Tibial artery (tissue), 4 donors: ENCODE measurements at regions not wholly inside any gene's neighbourhood (a gene's known extent, or its start where the extent isn't known, plus 50 kb on each side); places are given as distances from the start of the nearest gene placed in this dataset.

ENCODE experiments used
- DNase-seq, 2 donors: peaks; one replicate each; pipeline ENCODE4 v3.0.0-alpha.2; 2019
- H3K27ac ChIP-seq, 2 donors: fragments of 200-600 bp; sonication (generic) in 1 of 2; 1 replicate in 1 of 2; 2 replicates in 1 of 2; pipeline ENCODE4 v1.5.1; 2018 to 2019; ENCODE audit warnings: mild to moderate bottlenecking in 1 of 2
- H3K27me3 ChIP-seq, 2 donors: fragments of 200-600 bp; sonication (generic) in 1 of 2; one replicate each; pipeline versions ENCODE4 v1.5.1 to v1.6.0; 2016 to 2019
- H3K36me3 ChIP-seq, 3 donors: fragments of 200-600 bp; sonication (generic) in 2 of 3; one replicate each; pipeline ENCODE4 v1.5.1; 2016 to 2019; ENCODE audit warnings: mild to moderate bottlenecking in 2 of 3
- H3K4me1 ChIP-seq, 4 donors: fragments of 200-600 bp; sonication (generic) in 2 of 4; 1 replicate in 3 of 4; 2 replicates in 1 of 4; pipeline ENCODE4 v1.5.1; 2016 to 2019
- H3K4me3 ChIP-seq, 2 donors: fragments of 200-600 bp; sonication (generic) in 1 of 2; 1 replicate in 1 of 2; 2 replicates in 1 of 2; pipeline ENCODE4 v1.5.1; 2018 to 2019; ENCODE audit warnings: mild to moderate bottlenecking in 2 of 2
- H3K9me3 ChIP-seq, 3 donors: fragments of 200-600 bp; sonication (generic) in 1 of 3; one replicate each; pipeline ENCODE4 v1.5.1; 2016 to 2019
- intact Hi-C: fragments of 100-400 bp; cut with DNase I; formaldehyde crosslinking; loops from one replicate; pipeline ENCODE4 v1.15.0; 2023; ENCODE audit warnings: low total_unique reads
- TF ChIP-seq, protein P1 (sequence below), 2 experiments: fragments of 200-600 bp in 1 of 2; fragments of 450-650 bp in 1 of 2; IDR thresholded peaks; one replicate each; pipeline ENCODE4 v1.5.1; 2017 to 2019; ENCODE audit warnings: antibody characterized with exemption in 2 of 2, mild to moderate bottlenecking in 1 of 2, moderate library complexity in 1 of 2

DNA sequence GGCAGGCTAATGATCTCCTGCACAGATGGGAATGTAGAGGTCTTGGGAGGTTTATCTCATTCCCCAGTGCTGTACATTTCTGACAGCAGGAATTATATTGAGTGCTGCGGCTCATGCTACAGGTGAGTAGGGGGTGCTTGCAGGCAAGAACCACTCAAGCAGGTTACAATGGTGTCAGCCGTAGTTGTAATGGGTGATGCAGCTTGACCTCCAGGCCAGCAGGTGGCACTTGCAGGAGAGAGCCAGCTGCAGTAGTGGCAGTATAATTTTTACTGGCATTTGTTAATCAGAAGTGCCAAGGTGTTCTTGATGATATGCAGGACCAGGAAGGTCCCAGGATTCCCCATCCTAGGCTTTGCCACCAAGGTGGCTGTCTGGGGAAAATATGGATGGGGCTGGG, 759.6 kb upstream of the NDST4 start:
- intact Hi-C loops: no loop called here
- TF ChIP-seq, protein P1, sequence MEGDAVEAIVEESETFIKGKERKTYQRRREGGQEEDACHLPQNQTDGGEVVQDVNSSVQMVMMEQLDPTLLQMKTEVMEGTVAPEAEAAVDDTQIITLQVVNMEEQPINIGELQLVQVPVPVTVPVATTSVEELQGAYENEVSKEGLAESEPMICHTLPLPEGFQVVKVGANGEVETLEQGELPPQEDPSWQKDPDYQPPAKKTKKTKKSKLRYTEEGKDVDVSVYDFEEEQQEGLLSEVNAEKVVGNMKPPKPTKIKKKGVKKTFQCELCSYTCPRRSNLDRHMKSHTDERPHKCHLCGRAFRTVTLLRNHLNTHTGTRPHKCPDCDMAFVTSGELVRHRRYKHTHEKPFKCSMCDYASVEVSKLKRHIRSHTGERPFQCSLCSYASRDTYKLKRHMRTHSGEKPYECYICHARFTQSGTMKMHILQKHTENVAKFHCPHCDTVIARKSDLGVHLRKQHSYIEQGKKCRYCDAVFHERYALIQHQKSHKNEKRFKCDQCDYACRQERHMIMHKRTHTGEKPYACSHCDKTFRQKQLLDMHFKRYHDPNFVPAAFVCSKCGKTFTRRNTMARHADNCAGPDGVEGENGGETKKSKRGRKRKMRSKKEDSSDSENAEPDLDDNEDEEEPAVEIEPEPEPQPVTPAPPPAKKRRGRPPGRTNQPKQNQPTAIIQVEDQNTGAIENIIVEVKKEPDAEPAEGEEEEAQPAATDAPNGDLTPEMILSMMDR (IDR thresholded peaks at IDR 0.05): no peak
- no peaks in the 10 kb centered on the region for H3K9me3 ChIP-seq
- H3K4me3 ChIP-seq: no peak overlapping the region
- H3K27ac ChIP-seq: no peak overlapping the region
- no peaks in the 10 kb centered on the region for H3K36me3 ChIP-seq
- H3K4me1 ChIP-seq: no peaks in the 10 kb centered on the region
- no peak for DNase-seq
- no peaks in the 10 kb centered on the region for H3K27me3 ChIP-seq

DNA sequence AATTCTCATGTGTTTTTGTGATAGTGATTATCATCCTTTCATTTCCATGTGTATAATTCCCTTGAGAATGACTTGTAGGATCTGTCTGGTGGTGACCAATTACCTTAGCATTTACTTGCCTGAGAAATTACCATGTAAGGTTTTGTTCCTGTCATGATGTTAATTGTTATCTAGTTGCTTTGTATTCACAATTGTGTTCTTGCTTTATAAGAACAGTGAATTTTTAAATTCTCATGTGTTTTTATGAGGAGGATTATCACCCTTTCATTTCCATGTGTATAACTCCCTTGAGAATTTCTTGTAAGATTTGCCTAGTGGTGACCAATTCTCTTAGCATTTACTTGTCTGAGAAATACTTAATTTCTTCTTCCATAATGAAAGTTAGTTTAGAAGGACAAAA, 758.2 kb upstream of the NDST4 start:
- TF ChIP-seq, protein P1 (IDR thresholded peaks at IDR 0.05): no peak
- intact Hi-C loops: no loop called here
- no peak overlapping the region for H3K27ac ChIP-seq
- DNase-seq: no peak
- H3K36me3 ChIP-seq: no peaks in the 10 kb centered on the region
- no peaks in the 10 kb centered on the region for H3K27me3 ChIP-seq
- no peak overlapping the region for H3K4me3 ChIP-seq
- no peaks in the 10 kb centered on the region for H3K4me1 ChIP-seq
- H3K9me3 ChIP-seq: no peaks in the 10 kb centered on the region

DNA sequence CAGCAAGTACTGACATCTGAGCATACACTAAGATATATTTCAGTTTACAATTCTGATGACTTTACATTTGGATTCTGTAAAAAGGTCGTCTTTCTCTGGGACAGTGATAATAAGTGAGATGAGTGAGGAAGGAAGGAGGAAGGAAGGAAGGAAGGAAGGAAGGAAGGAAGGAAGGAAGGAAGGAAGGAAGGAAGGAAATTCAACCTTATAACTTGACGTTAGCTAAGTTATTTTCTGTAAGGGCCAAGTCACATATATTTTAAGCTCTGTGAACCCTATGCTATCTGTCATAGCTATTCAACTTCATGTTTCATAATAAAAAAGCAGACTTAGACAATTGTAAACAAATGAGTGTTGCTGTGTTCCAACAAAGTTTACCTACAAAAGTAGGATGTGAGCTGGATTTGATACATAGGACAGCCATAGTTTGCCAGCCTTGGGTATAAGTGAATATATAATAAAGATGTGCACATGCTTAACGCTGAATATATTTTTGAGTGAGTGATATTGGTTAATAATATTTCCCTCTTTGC, 753.0 kb upstream of the NDST4 start:
- Histone ChIP-seq H3K4me3 (no peak overlapping the region), H3K27me3 (no peaks in the 10 kb centered on the region), H3K4me1 (no peaks in the 10 kb centered on the region), H3K36me3 (no peaks in the 10 kb centered on the region), H3K27ac (no peak overlapping the region), H3K9me3 (no peaks in the 10 kb centered on the region)
- TF ChIP-seq, protein P1 (IDR thresholded peaks at IDR 0.05): no peak
- intact Hi-C loops: no loop called here
- DNase-seq: no peak

DNA sequence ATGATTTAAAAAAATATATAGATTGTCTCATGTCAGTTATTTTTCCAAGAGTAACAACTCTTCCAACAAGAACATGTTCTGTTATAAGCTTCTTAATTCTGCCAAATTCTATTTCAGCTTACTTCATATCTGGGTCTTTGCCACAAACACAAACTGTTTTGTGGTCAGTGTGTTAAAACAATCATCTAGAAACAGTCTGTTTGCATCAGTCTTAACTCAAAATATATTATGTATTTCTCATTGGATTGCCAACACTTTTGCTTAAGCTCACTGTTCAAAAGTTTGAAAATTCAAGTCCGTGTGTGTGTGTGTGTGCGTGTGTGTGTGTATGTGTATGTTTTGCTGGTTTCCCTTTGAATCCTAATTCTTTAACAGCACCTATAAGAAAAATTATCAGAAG, 752.3 kb upstream of the NDST4 start:
- DNase-seq: no peak
- no peaks in the 10 kb centered on the region for H3K4me1 ChIP-seq
- H3K27ac ChIP-seq: no peak overlapping the region
- H3K27me3 ChIP-seq: no peaks in the 10 kb centered on the region
- TF ChIP-seq, protein P1 (IDR thresholded peaks at IDR 0.05): no peak
- H3K4me3 ChIP-seq: no peak overlapping the region
- no peaks in the 10 kb centered on the region for H3K9me3 ChIP-seq
- H3K36me3 ChIP-seq: no peaks in the 10 kb centered on the region
- intact Hi-C loops: no loop called here

DNA sequence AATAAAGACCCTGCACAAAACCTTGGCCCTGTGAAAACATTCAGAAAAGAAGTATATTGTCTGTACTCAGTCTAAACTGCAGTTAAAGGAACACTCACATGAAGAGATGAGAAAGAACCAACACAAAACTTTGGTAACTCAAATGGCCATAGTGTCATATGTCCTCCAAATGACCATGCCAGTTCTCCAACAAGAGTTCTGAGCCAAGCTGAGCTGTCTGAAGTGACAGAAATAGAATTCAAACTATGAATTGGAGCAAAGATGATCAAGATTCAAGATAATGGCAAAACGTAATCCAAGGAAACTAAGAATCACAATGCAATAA, 739.3 kb upstream of the NDST4 start:
- no peaks in the 10 kb centered on the region for H3K9me3 ChIP-seq
- no peaks in the 10 kb centered on the region for H3K4me1 ChIP-seq
- intact Hi-C loops: no loop called here
- TF ChIP-seq, protein P1 (IDR thresholded peaks at IDR 0.05): no peak
- no peak overlapping the region for H3K27ac ChIP-seq
- DNase-seq: no peak
- H3K27me3 ChIP-seq: no peaks in the 10 kb centered on the region
- no peaks in the 10 kb centered on the region for H3K36me3 ChIP-seq
- H3K4me3 ChIP-seq: no peak overlapping the region
